ENCODE measurements at regions not wholly inside any gene's neighbourhood (a gene's known extent, or its start where the extent isn't known, plus 50 kb on each side); places are given as distances from the start of the nearest gene placed in this dataset.

GRCh38 chr18:38883111-38883510, 1317.5 kb upstream of the CELF4 start:
- H3K4me1 ChIP-seq (ENCODE audit: control insufficient read depth in 4 of 4, insufficient read depth in 4 of 4, low read length in 3 of 4) = no peaks in the 10 kb centered on the region
- H3K9ac ChIP-seq (ENCODE audit: low read depth in 1 of 2, low read length in 2 of 2) = no peak overlapping the region
- TF ChIP-seq YY1 (IDR thresholded peaks at IDR 0.05) (no peak), JUND (IDR thresholded peaks at IDR 0.05) (no peak), FOXA2 (IDR thresholded peaks at IDR 0.05) (no peak), HNF4A (conservative IDR thresholded peaks at IDR 0.05) (no peak), ATF3 (IDR thresholded peaks at IDR 0.05) (no peak), HNF4G (IDR thresholded peaks at IDR 0.05) (no peak), TAF1 (conservative IDR thresholded peaks at IDR 0.05) (no peak), ZBTB33 (IDR thresholded peaks at IDR 0.05) (no peak), MAX (IDR thresholded peaks at IDR 0.05) (no peak), GABPA (IDR thresholded peaks at IDR 0.05 in 1 of 2, conservative IDR thresholded peaks at IDR 0.05 in 1 of 2) (no peak), RAD21 (IDR thresholded peaks at IDR 0.05) (no peak), NR2F2 (IDR thresholded peaks at IDR 0.05) (no peak), EGR1 (IDR thresholded peaks at IDR 0.05; ENCODE audit: low read depth in 2 of 2) (no peak), FOXA1 (IDR thresholded peaks at IDR 0.05) (no peak), RXRA (IDR thresholded peaks at IDR 0.05) (no peak), CTCF (IDR thresholded peaks at IDR 0.05; ENCODE audit: low read depth, low read length, missing input control) (no peak), REST (IDR thresholded peaks at IDR 0.05) (no peak), SP1 (IDR thresholded peaks at IDR 0.05) (no peak)
- no peaks in the 10 kb centered on the region for H3K9me3 ChIP-seq (ENCODE audit: control insufficient read depth in 4 of 4, low read length in 3 of 4)
- no peak overlapping the region for H3K4me3 ChIP-seq (ENCODE audit: low read depth in 1 of 3, low read length in 3 of 3)
- WGBS = 84% methylated on average over 4 of the region's 4 CpGs
- no peak for DNase-seq (ENCODE audit: low spot score)
- H3K27me3 ChIP-seq (ENCODE audit: control insufficient read depth in 4 of 4, insufficient read depth in 4 of 4, low read length in 3 of 4) = no peaks in the 10 kb centered on the region
- no peaks in the 10 kb centered on the region for H3K36me3 ChIP-seq (ENCODE audit: control insufficient read depth in 4 of 4, insufficient read depth in 3 of 4, low read depth in 1 of 4, low read length in 3 of 4)
- H3K27ac ChIP-seq (ENCODE audit: low read depth in 1 of 2, low read length in 2 of 2) = no peak overlapping the region

All from liver (tissue), 8 donors.